ENCODE measurements at regions not wholly inside any gene's neighbourhood (a gene's known extent, or its start where the extent isn't known, plus 50 kb on each side); places are given as distances from the start of the nearest gene placed in this dataset.

DNA sequence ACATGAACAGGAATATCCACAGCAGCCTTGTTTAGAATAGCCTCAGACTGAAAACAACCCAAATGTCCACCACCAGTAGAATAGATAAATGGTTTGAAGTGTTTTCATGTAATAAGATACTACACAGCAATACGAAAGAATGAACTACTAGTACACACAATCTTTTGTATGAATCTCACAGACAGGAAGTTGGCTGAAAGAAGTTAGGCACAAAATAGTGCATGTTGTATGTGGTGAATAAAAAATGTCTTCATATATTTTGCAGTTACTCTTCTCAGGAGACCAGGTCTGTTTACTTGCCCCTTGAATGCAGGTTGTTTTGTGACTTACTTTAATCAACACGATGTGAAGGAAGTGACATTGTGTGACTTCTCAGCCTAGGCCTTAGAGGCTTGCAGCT, 75.9 kb upstream of the LEF1 start:
- dilution Hi-C loops (cut with MboI; ENCODE audit: extremely low pct_ligation_motif_present, low sequenced_read_pairs) (no loop called here), intact Hi-C loops (cut with micrococcal nuclease) (no loop called here)
- POLR2A ChIA-PET, result no interaction called here
- Histone ChIP-seq H3K27me3 (ENCODE audit: control insufficient read depth in 2 of 2, insufficient read depth in 2 of 2, low read length in 2 of 2) (no peaks in the 10 kb centered on the region), H2AFZ (ENCODE audit: low read depth, low read length) (no peak overlapping the region), H3K9me3 (replicated peaks; ENCODE audit: control insufficient read depth, insufficient read depth, low read length) (no peaks in the 10 kb centered on the region), H3K4me1 (ENCODE audit: control insufficient read depth, extremely low read depth, insufficient read depth, low read length) (no peaks in the 10 kb centered on the region), H4K20me1 (replicated peaks; ENCODE audit: control insufficient read depth, extremely low read depth, insufficient read depth, low read length) (no peaks in the 10 kb centered on the region), H3K27ac (ENCODE audit: insufficient read depth, low read depth, low read length) (no peak overlapping the region), H3K4me2 (ENCODE audit: insufficient read depth, low read length) (no peak overlapping the region), H3K9me1 (replicated peaks; ENCODE audit: control insufficient read depth, extremely low read depth, insufficient read depth, low read length) (no peaks in the 10 kb centered on the region), H3K36me3 (ENCODE audit: control insufficient read depth in 2 of 2, extremely low read depth in 1 of 2, insufficient read depth in 2 of 2, low read length in 2 of 2) (no peaks in the 10 kb centered on the region), H3K79me2 (ENCODE audit: control insufficient read depth, insufficient read depth, low read length) (no peaks in the 10 kb centered on the region), H3K9ac (replicated peaks; ENCODE audit: extremely low read depth, insufficient read depth, low read length) (no peak overlapping the region), H3K4me3 (replicated peaks in 1 of 3; ENCODE audit: insufficient read depth in 1 of 3, low read depth in 1 of 3, low read length in 3 of 3) (no peak overlapping the region)
- BruUV-seq (replicated peaks), result no TSS peak
- DNase-seq (ENCODE audit: low read depth, low spot score) (no peak), FAIRE-seq (no peak)
- CTCF ChIA-PET, result no interaction called here
- TF ChIP-seq JUN (IDR thresholded peaks at IDR 0.05; ENCODE audit: borderline replicate concordance, insufficient read depth, insufficient read length, low read depth), result no peak
- no peak for TF ChIP-seq FOS (IDR thresholded peaks at IDR 0.05; ENCODE audit: borderline replicate concordance, insufficient read depth, low read length)
- no peak for TF ChIP-seq POLR2A (IDR thresholded peaks at IDR 0.05; ENCODE audit: low read depth, low read length)
- no peak for TF ChIP-seq MYC (IDR thresholded peaks at IDR 0.05; ENCODE audit: low read depth, low read length)
- no peak for TF ChIP-seq GATA2 (IDR thresholded peaks at IDR 0.05; ENCODE audit: insufficient read depth, insufficient read length, low read depth, low read length)
- TF ChIP-seq POLR2AphosphoS5 (IDR thresholded peaks at IDR 0.05; ENCODE audit: insufficient read depth, low read depth, low read length), result no peak
- TF ChIP-seq, protein P1, sequence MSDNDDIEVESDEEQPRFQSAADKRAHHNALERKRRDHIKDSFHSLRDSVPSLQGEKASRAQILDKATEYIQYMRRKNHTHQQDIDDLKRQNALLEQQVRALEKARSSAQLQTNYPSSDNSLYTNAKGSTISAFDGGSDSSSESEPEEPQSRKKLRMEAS (IDR thresholded peaks at IDR 0.05; ENCODE audit: insufficient read depth, insufficient read length), result no peak

DNA sequence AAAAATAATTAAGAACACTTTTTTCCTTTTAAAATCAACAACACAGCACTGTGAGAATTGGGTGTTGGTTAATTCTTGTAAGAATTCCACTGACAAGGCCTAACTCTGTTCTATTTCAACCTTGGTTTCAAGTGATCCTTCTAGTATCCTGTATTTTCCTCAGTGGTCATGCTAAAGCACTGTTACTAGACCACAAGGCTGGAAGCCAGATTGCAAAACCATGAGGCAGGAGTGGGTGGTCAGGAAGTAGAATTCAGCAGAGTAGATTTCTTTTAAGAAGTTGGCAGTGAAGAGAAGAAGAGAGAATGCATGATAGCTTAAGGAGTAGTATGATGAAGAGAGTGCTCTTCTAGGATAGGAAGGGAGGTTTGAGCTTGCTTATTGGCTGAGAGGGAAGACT, 71.6 kb upstream of the LEF1 start:
- TF ChIP-seq POLR2AphosphoS5 (IDR thresholded peaks at IDR 0.05; ENCODE audit: insufficient read depth, low read depth, low read length) (no peak), EZH2 (IDR thresholded peaks at IDR 0.05; ENCODE audit: borderline replicate concordance, low read depth, low read length, severe bottlenecking) (no peak), POLR2A (IDR thresholded peaks at IDR 0.05; ENCODE audit: low read depth, low read length) (no peak), GATA2 (IDR thresholded peaks at IDR 0.05; ENCODE audit: insufficient read depth, insufficient read length, low read depth, low read length) (no peak), FOS (IDR thresholded peaks at IDR 0.05; ENCODE audit: borderline replicate concordance, insufficient read depth, low read length) (no peak), MYC (IDR thresholded peaks at IDR 0.05; ENCODE audit: low read depth, low read length) (no peak), JUN (IDR thresholded peaks at IDR 0.05; ENCODE audit: borderline replicate concordance, insufficient read depth, insufficient read length, low read depth) (no peak)
- TF ChIP-seq, protein P1 (IDR thresholded peaks at IDR 0.05; ENCODE audit: insufficient read depth, insufficient read length), result no peak
- TF ChIP-seq, protein P2, sequence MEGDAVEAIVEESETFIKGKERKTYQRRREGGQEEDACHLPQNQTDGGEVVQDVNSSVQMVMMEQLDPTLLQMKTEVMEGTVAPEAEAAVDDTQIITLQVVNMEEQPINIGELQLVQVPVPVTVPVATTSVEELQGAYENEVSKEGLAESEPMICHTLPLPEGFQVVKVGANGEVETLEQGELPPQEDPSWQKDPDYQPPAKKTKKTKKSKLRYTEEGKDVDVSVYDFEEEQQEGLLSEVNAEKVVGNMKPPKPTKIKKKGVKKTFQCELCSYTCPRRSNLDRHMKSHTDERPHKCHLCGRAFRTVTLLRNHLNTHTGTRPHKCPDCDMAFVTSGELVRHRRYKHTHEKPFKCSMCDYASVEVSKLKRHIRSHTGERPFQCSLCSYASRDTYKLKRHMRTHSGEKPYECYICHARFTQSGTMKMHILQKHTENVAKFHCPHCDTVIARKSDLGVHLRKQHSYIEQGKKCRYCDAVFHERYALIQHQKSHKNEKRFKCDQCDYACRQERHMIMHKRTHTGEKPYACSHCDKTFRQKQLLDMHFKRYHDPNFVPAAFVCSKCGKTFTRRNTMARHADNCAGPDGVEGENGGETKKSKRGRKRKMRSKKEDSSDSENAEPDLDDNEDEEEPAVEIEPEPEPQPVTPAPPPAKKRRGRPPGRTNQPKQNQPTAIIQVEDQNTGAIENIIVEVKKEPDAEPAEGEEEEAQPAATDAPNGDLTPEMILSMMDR (IDR thresholded peaks at IDR 0.05; ENCODE audit: extremely low read depth in 1 of 2, insufficient read depth in 1 of 2, low read depth in 1 of 2, low read length in 2 of 2), result no peak
- H3K4me3 ChIP-seq (replicated peaks in 1 of 3; ENCODE audit: insufficient read depth in 1 of 3, low read depth in 1 of 3, low read length in 3 of 3), result no peak overlapping the region
- H3K36me3 ChIP-seq (ENCODE audit: control insufficient read depth in 2 of 2, extremely low read depth in 1 of 2, insufficient read depth in 2 of 2, low read length in 2 of 2), result no peaks in the 10 kb centered on the region
- POLR2A ChIA-PET, result no interaction called here
- CTCF ChIA-PET, result no interaction called here
- no TSS peak for BruUV-seq (replicated peaks)
- no peaks in the 10 kb centered on the region for H4K20me1 ChIP-seq (replicated peaks; ENCODE audit: control insufficient read depth, extremely low read depth, insufficient read depth, low read length)
- no peaks in the 10 kb centered on the region for H3K4me1 ChIP-seq (ENCODE audit: control insufficient read depth, extremely low read depth, insufficient read depth, low read length)
- H3K9me3 ChIP-seq (replicated peaks; ENCODE audit: control insufficient read depth, insufficient read depth, low read length), result no peaks in the 10 kb centered on the region
- no peak overlapping the region for H3K27ac ChIP-seq (ENCODE audit: insufficient read depth, low read depth, low read length)
- no peak overlapping the region for H3K9ac ChIP-seq (replicated peaks; ENCODE audit: extremely low read depth, insufficient read depth, low read length)
- no peak for DNase-seq (ENCODE audit: low read depth, low spot score)
- no peak overlapping the region for H3K4me2 ChIP-seq (ENCODE audit: insufficient read depth, low read length)
- dilution Hi-C loops (cut with MboI; ENCODE audit: extremely low pct_ligation_motif_present, low sequenced_read_pairs), result no loop called here
- H3K9me1 ChIP-seq (replicated peaks; ENCODE audit: control insufficient read depth, extremely low read depth, insufficient read depth, low read length), result no peaks in the 10 kb centered on the region
- no peaks in the 10 kb centered on the region for H3K27me3 ChIP-seq (ENCODE audit: control insufficient read depth in 2 of 2, insufficient read depth in 2 of 2, low read length in 2 of 2)
- no peak overlapping the region for H2AFZ ChIP-seq (ENCODE audit: low read depth, low read length)
- H3K79me2 ChIP-seq (ENCODE audit: control insufficient read depth, insufficient read depth, low read length), result no peaks in the 10 kb centered on the region
- intact Hi-C loops (cut with micrococcal nuclease), result no loop called here
- no peak for FAIRE-seq

Data from endothelial cell of umbilical vein (primary cell).